AG10803 (cell line): ENCODE measurements at regions not wholly inside any gene's neighbourhood (a gene's known extent, or its start where the extent isn't known, plus 50 kb on each side); places are given as distances from the start of the nearest gene placed in this dataset.

Experiments
- DNase-seq: peaks from one replicate; pipeline ENCODE4 v3.0.0; 2010; ENCODE audit warnings: low read depth
- H3K4me3 ChIP-seq: 2 replicates; pipeline ENCODE4 v1.5.1; 2011; ENCODE audit warnings: mild to moderate bottlenecking, low read length, control low read depth
- TF ChIP-seq, protein P1 (sequence below): conservative IDR thresholded peaks from 2 replicates; pipeline ENCODE4 v1.5.1; 2011; ENCODE audit warnings: mild to moderate bottlenecking, low read length, control low read depth, inconsistent platforms

GRCh38 chr13:107339209-107339608 is 771.3 kb upstream of the ARGLU1 start:
- TF ChIP-seq, protein P1, sequence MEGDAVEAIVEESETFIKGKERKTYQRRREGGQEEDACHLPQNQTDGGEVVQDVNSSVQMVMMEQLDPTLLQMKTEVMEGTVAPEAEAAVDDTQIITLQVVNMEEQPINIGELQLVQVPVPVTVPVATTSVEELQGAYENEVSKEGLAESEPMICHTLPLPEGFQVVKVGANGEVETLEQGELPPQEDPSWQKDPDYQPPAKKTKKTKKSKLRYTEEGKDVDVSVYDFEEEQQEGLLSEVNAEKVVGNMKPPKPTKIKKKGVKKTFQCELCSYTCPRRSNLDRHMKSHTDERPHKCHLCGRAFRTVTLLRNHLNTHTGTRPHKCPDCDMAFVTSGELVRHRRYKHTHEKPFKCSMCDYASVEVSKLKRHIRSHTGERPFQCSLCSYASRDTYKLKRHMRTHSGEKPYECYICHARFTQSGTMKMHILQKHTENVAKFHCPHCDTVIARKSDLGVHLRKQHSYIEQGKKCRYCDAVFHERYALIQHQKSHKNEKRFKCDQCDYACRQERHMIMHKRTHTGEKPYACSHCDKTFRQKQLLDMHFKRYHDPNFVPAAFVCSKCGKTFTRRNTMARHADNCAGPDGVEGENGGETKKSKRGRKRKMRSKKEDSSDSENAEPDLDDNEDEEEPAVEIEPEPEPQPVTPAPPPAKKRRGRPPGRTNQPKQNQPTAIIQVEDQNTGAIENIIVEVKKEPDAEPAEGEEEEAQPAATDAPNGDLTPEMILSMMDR = no peak
- H3K4me3 ChIP-seq = no peak overlapping the region
- no peak for DNase-seq

DNA sequence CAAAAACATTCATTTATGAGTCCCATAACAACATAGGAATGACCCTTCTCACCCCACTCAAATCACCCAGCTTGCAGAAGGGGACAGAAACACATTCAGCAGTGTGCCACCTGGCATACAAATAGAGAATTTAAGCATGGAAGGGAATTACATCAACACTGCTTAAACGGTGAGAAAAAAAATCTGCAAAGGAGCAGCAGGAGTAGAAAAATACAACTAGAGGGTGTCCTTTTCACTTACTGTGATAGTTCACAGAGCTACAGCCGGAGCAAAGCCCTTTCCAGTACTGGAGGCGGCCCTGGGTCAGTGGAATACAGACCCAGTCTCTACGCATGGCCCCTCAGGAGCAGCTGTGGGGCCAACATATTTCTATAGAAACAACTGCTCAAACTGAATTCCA is 764.3 kb upstream of the ARGLU1 start:
- H3K4me3 ChIP-seq = no peak overlapping the region
- DNase-seq = no peak
- TF ChIP-seq, protein P1 = no peak

DNA sequence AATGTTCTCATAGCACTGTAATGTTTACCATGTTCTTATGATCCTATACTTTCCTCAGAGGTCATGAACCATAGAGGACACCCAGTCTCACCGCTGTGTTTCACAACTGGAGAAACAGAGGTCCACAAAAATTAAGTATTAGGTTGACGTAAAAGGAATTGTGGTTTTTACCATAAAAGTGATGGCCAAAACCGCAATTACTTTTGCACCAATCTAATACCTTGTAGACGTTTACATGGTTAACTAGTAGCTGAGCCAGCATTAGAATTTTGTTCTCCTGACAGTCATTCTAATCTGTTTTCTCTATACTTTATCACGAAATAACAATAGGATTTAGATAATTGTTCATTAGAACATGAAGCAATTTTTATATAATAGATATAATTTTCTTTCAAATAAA is 763.4 kb upstream of the ARGLU1 start:
- DNase-seq = no peak
- TF ChIP-seq, protein P1 = no peak
- H3K4me3 ChIP-seq = no peak overlapping the region

DNA sequence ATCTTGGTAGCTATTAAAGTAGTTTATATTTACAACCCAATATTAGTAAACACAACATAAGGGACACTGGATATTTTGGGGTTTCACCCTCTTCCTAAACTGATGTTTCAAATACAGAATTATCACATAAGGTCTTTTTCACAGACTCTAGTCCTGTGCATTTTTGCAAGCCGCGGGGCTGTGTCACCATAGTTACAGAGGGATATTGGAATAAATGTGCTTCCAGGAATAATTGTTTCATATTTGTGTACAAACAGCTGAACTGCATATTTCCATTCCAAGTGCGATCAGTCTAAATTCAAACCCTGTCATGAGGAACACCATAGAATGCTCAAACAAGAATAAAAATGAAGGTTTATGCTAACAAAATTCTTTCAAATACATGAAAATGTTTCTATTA is 762.5 kb upstream of the ARGLU1 start:
- H3K4me3 ChIP-seq = no peak overlapping the region
- DNase-seq = no peak
- TF ChIP-seq, protein P1 = no peak

DNA sequence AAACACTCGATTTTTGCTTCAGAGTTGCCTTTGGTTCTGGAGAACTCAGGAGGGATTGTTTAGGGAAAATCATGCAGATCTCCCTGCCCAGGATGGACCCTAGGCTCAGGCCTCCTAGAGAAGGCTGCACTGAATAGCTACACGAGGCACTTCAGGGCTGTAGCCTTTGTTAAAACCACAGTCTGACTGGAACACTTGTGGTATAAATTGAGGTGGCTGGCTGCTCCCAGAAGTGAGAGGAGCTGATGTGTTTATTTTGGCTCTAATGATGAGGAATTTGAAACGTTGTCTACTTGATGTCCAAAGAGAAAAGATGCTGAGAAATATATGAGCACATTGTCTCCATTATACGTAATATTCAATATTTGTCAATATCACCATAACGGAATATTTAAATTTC is 762.1 kb upstream of the ARGLU1 start:
- no peak overlapping the region for H3K4me3 ChIP-seq
- TF ChIP-seq, protein P1 = no peak
- no peak for DNase-seq

GRCh38 chr13:107324416-107325204 is 756.7 kb upstream of the ARGLU1 start:
- TF ChIP-seq, protein P1 = no peak
- H3K4me3 ChIP-seq = no peak overlapping the region
- DNase-seq = no peak

DNA sequence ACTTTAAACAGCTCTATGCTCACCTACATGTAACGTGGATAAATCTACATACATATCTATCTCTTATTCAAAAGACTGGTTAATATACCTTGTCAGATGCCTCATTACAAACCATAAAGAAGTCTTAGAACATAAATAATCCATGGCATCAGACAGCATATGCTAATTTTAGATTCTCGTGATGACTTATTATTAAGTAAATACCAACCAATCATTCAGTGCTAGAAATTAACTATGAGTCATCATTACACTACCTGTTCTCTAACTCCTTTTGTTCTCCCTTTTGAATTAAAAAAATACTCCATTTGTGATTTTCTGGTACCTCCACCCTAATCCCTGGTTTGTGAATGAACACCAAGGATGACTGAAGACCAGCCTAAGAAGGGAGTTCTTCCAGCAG is 754.3 kb upstream of the ARGLU1 start:
- H3K4me3 ChIP-seq = no peak overlapping the region
- no peak for DNase-seq
- TF ChIP-seq, protein P1 = no peak
